ENCODE measurements at regions not wholly inside any gene's neighbourhood (a gene's known extent, or its start where the extent isn't known, plus 50 kb on each side); places are given as distances from the start of the nearest gene placed in this dataset.

GRCh38 chr21:15651172-15651571 is 78.6 kb upstream of the USP25 start:
- H3K4me3 ChIP-seq: no peak overlapping the region
- H3K4me1 ChIP-seq: no peaks in the 10 kb centered on the region
- no peaks in the 10 kb centered on the region for H3K9me3 ChIP-seq
- no peak for DNase-seq (ENCODE audit: extremely low spot score in 2 of 2)
- TF ChIP-seq POLR2A (IDR thresholded peaks at IDR 0.05): no peak
- no peak for TF ChIP-seq CTCF (IDR thresholded peaks at IDR 0.05)
- no peak for TF ChIP-seq POLR2AphosphoS5 (IDR thresholded peaks at IDR 0.05; ENCODE audit: insufficient read depth in 1 of 2, low read depth in 1 of 2)
- H3K27me3 ChIP-seq: no peaks in the 10 kb centered on the region
- H3K36me3 ChIP-seq: no peaks in the 10 kb centered on the region
- intact Hi-C loops (cut with DNase I): no loop called here
- H3K27ac ChIP-seq: no peak overlapping the region

GRCh38 chr21:15653710-15654109 is 76.1 kb upstream of the USP25 start:
- intact Hi-C loops (cut with DNase I): no loop called here
- H3K9me3 ChIP-seq: no peaks in the 10 kb centered on the region
- no peak for DNase-seq (ENCODE audit: extremely low spot score in 2 of 2)
- no peak overlapping the region for H3K27ac ChIP-seq
- no peaks in the 10 kb centered on the region for H3K4me1 ChIP-seq
- no peaks in the 10 kb centered on the region for H3K36me3 ChIP-seq
- H3K4me3 ChIP-seq: no peak overlapping the region
- H3K27me3 ChIP-seq: no peaks in the 10 kb centered on the region
- no peak for TF ChIP-seq POLR2A (IDR thresholded peaks at IDR 0.05)
- TF ChIP-seq POLR2AphosphoS5 (IDR thresholded peaks at IDR 0.05; ENCODE audit: insufficient read depth in 1 of 2, low read depth in 1 of 2): no peak
- TF ChIP-seq CTCF (IDR thresholded peaks at IDR 0.05): no peak

- Histone ChIP-seq H3K36me3 (no peaks in the 10 kb centered on the region), H3K27me3 (no peaks in the 10 kb centered on the region), H3K4me3 (no peak overlapping the region), H3K4me1 (no peaks in the 10 kb centered on the region), H3K9me3 (no peaks in the 10 kb centered on the region), H3K27ac (no peak overlapping the region)
- intact Hi-C loops (cut with DNase I): no loop called here
- DNase-seq (ENCODE audit: extremely low spot score in 2 of 2): no peak
- TF ChIP-seq POLR2A (IDR thresholded peaks at IDR 0.05): no peak
- no peak for TF ChIP-seq POLR2AphosphoS5 (IDR thresholded peaks at IDR 0.05; ENCODE audit: insufficient read depth in 1 of 2, low read depth in 1 of 2)
- no peak for TF ChIP-seq CTCF (IDR thresholded peaks at IDR 0.05)
These were observed 75.6 kb upstream of the USP25 start for GRCh38 chr21:15654171-15654570.

- intact Hi-C loops (cut with DNase I): no loop called here
- no peaks in the 10 kb centered on the region for H3K36me3 ChIP-seq
- H3K9me3 ChIP-seq: no peaks in the 10 kb centered on the region
- peaks cover 9% of the 10 kb centered on the region for H3K4me1 ChIP-seq
- no peak overlapping the region for H3K4me3 ChIP-seq
- TF ChIP-seq POLR2AphosphoS5 (IDR thresholded peaks at IDR 0.05; ENCODE audit: insufficient read depth in 1 of 2, low read depth in 1 of 2) (peak in 1 of 2 donors; percentile 30), CTCF (IDR thresholded peaks at IDR 0.05) (no peak), POLR2A (IDR thresholded peaks at IDR 0.05) (no peak)
- no peaks in the 10 kb centered on the region for H3K27me3 ChIP-seq
- DNase-seq (ENCODE audit: extremely low spot score in 2 of 2): no peak
- H3K27ac ChIP-seq: no peak overlapping the region
These were observed 69.9 kb upstream of the USP25 start for GRCh38 chr21:15659753-15660422.

- Histone ChIP-seq H3K36me3 (no peaks in the 10 kb centered on the region), H3K4me1 (peaks cover 9% of the 10 kb centered on the region), H3K9me3 (no peaks in the 10 kb centered on the region), H3K4me3 (no peak overlapping the region), H3K27ac (no peak overlapping the region), H3K27me3 (no peaks in the 10 kb centered on the region)
- intact Hi-C loops (cut with DNase I): no loop called here
- TF ChIP-seq POLR2AphosphoS5 (IDR thresholded peaks at IDR 0.05; ENCODE audit: insufficient read depth in 1 of 2, low read depth in 1 of 2) (no peak), CTCF (IDR thresholded peaks at IDR 0.05) (no peak), POLR2A (IDR thresholded peaks at IDR 0.05) (no peak)
- no peak for DNase-seq (ENCODE audit: extremely low spot score in 2 of 2)
These were observed 69.4 kb upstream of the USP25 start for GRCh38 chr21:15660423-15660804.

All from vagina (tissue), 2 donors.